Inflammatory macrophage (primary cell): ENCODE measurements at regions not wholly inside any gene's neighbourhood (a gene's known extent, or its start where the extent isn't known, plus 50 kb on each side); places are given as distances from the start of the nearest gene placed in this dataset.
"Not testable (repeated sequence)": the region's sequence is repeated elsewhere in the genome, so short reads cannot be mapped to it uniquely, and the experiment has no call there.

Experiments
- DNase-seq, 2 donors: peaks; one replicate each; pipeline ENCODE4 v3.0.0-alpha.2; 2020 to 2022

DNA sequence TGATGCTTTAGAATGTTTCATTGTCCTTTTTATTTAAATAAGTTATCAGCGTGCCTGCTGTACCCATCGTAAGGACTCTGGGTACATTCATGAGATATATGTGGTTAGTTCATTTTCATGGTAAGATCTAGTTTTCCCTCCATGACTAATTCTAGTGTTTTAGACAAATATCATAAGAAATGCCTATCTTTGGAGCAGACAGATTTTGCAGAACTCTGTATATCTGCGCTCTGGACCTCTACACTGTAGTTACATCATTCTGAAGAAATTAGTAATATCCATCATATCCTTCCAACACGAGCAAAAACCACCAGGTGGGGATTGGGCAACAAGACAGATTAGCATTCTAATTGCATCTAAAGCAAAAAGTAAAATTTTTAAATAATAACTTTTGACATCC is 499.2 kb downstream of the SETD4 start:
- no peak for DNase-seq

DNA sequence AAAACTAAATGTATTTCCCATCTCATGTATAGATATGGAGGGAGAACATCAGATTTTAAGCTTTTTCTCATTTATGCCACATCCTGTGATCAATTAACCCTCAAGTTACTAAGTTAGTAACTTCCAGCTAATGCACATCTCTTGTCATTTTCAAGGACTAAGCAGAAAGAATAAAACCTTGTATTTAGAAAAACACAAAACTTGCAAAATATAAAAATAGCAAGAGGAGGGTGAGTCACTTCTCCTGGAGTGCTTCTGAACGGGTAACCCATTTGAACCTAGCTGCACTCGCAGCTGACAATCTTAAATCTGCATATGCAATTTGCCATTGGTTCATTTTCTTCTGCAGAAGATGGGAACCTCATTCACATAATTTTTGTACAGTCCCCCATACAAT is 500.5 kb downstream of the SETD4 start:
- no peak for DNase-seq

DNA sequence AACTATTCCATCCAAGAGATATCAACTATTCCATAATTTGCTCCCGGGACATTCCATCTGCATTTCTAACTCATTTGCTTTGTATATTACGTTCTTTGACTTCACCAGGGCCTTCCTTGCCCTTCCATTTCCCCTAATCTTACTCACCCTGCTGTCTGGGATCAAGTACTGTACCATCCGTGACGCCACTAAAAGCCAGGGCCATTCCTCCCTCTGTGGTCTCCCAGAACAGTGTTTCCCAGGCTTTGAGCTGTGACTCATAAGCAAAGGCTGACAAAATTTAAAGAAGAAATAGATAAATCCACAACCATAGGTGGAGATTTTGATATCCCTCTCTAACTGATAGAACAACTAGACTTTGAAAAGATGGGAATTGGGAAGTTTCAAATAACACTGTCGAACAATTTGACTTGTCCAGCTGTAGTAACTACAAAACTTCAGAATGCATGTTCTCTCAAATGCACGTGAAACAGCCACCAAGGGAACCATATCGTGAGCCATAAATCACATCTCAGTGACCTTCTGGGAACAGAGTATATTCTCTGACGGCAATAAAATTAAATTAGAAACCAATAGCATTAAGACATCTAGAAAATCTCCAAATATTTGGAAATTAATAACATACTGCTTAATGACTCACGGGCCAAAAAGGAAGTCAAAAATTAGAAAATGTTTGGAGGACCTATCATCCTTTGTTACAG is 501.0 kb downstream of the SETD4 start:
- no peak for DNase-seq

DNA sequence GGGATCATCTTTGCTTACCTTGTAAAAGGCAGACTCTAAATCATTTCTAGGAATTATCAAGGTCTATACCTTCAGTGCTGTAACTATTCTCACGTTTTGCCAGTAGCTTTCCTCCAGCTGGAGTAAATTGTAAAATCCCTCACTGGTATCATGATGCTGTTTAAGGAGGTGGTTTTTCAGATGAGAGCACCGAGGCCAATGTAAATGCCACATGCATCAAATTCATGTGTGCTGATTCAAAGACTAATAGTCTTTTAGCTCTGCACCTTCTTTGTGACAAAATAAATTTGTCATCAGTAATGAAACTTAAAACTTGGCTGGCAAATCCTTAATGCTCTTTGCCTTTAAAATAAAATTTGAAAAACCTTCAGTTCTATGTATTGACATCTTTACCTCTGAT is 503.8 kb downstream of the SETD4 start:
- no peak for DNase-seq

DNA sequence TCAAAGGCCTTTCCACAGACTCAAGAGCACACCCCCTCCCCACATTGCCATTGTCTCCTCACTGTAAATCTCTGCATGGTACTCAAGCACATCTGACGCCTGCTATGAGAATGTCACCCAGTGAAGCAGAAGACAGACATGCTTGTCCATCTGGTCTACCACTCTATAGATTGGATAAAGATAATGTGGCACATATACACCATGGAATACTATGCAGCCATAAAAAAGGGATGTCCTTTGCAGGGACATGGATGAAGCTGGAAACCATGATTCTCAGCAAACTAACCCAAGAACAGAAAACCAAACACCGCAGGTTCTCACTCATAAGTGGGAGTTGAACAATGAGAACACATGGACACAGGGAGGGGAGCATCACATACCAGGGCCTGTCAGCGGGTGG is 503.4 kb upstream of the RUNX1 start:
- DNase-seq, result not testable (repeated sequence)

DNA sequence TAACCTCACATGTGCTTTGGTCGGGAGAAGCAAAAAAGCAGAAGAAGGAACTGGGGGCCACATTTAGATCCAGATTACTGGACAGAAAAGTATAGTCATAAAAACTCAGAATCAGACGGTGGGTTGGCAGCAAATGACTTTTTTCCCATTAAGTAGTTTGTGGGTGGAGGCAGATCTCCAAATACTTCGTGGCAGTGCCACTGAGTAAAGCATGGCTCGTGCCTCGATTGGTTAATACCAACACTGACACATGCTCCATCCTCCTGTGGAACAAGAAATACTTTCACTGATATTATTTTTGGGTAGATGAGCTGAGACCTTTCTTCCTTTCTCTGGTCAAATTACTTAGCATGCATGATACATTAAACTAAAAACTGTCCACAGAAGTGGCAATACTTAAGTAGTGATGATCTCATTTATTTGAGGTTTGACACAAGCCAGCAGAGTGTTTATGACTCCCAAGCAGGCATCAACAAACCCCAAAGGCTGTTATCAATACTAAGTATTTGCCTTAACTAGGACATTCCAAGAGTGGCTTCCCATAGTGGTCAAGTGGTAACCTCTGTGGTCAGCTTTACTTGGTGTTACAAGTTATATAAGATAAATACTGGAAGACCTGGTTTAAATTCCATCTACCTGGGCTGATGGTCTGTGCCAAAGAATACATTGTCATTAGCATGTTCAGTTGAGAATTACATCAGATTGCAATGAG is 500.0 kb upstream of the RUNX1 start:
- DNase-seq, result no peak

DNA sequence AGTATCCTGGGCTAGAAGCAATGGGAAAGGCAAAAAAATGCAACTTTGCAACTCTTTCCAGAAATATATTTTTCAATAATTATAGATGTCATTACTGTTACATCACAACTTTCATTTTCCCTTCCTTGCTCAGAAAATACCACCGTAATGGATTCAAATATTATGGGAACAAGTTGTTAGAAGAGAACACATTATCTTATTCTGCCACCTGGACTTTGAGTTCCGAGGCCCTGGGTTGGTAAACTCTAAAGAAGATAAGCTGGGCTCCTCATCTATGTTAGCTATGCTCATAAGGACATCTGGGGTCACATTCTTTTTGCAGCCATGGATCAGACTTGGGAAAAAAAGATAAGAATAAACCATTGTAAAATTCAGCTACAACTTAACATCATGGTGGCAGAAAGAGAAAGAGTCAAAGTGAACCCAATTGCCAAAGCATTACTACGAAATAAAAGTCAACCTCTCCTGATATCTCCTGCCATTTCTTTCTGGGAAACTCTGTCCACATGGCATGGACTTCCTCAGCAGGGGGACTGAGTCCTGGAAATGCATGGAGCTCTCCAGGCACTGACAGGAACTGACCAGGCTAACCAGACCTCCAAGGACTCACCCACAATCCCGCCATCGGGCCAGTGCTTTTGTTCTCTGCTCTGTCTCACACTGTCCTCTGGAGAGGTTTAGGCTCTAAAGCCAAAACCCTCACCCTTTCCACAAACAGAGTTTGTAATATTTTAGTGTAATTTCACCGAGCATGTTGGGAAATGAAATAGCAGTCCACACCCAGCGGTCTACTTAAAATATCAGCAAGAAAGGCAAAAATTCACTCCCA is 499.1 kb upstream of the RUNX1 start:
- no peak for DNase-seq

DNA sequence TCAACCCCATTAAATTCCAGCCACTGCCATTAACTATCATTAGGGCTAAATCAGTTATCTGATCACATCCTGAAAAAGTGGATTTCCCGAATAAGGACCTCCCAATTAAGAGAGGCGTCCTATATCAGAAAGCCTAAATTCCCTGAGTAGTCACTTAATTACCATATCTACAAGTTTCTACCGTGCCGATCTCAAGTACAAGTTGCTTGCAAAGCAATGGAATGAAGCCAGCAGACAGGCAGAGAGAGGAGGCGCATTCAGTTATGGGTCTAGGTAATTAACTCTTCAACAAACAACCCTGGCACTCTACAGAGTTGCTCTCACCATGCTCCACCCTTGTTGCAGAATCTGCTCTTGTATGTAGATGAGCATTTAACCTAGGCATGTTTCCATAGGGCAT is 494.6 kb upstream of the RUNX1 start:
- DNase-seq, result no peak

DNA sequence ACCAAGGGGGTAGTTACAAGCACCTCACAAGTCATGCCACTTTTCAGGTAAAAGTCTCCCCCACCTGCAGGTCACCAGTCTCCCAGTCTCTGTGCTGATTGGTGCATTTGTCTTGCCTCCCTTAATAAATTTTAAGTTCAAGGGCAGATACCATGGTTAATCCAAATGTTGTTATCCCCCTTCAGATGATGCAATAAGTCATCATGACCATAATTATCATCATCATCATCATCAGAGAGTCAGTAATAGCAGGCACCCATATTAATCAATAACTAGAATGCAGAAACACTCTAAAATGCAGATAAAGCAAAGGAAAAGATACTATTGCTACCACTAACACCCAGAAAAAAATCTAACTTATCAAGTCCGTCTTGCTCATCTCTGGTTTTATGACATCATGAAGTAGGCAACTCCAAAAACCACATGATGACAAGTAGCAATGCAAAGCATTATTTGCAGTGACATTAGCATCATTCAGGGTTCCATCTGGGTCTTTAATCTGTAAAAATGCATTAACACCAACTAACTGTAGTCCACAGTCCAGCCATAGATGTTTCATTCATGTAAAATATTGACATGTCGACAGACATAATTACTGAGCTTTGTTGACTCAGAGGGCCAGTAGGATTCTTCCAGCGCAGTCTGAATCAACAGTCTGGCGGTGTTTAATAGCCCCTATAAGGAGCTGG is 492.0 kb upstream of the RUNX1 start:
- no peak for DNase-seq

DNA sequence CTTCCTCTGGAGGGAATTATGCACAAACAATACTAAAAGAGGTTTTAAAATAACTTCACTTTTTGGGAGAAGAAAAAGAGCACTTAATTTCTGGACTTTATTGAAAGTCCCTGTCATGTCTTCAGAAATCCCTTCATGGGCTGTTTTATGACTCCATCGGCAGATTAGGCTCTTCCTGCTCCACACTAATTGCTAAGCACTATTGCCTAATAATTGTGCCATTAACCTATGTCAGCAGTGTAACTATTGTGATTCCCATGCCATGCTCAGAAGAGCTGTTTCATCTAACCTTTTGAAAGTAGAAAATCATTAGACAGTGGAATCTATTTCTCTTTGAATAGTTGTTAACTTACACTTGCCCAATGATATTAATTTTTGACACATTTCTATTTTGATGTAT is 489.3 kb upstream of the RUNX1 start:
- no peak for DNase-seq

DNA sequence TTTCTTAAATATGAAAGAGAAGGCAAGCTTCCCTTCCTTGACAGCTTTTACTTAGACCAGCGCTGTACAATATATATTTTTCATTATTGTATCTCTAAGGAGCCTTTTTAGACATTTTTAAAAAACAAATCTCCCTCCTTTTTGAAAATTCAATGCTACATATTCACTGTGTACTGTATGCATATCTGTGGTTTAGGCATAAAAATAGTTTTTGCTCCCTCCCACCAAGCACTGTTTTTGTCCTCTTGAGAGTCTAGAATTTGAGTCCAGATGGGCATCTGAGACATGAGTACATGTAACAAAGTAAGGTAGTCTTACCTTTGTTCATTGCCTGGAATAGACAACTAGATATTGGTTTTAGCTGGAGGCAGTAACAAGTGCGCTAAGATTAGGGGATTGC is 488.5 kb upstream of the RUNX1 start:
- no peak for DNase-seq

DNA sequence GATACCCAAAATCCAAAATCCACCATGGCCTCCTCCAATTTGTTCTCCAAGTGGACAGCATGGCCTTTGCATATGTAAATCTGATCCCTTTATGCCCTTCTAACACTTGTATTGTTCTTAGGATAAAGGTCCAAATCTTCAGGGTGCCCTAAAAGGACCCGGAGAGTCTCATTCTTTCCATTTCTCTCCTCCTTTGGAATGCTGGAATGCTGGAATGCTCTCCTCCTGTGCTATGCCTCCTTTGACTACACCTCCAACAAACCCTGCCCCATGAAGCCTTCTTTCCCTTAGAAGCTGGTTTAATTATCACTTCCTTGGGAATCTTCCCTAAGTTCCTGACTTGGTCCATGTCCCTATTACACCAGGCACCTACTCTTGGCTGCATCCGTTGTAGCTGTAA is 484.8 kb upstream of the RUNX1 start:
- no peak for DNase-seq

DNA sequence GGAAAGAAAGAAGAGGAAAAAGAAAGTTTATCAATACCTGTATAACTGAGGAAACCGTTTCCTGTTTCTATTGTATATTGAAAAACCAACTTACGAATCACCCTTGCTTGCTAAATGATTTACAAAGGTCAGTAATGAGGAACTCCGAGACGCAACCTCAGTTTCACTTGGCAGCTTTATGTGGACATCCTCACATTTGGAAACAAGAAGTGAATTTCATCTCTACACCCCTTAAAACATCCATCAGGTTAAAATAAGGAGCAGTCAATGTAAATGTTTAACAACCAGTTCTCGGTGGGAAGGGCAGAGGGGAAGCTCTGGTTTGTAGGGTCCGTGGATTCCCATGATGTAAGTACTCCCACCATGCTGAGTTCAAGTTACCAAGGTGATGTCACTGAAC is 481.7 kb upstream of the RUNX1 start:
- DNase-seq, result peak; percentile 79 to 87

DNA sequence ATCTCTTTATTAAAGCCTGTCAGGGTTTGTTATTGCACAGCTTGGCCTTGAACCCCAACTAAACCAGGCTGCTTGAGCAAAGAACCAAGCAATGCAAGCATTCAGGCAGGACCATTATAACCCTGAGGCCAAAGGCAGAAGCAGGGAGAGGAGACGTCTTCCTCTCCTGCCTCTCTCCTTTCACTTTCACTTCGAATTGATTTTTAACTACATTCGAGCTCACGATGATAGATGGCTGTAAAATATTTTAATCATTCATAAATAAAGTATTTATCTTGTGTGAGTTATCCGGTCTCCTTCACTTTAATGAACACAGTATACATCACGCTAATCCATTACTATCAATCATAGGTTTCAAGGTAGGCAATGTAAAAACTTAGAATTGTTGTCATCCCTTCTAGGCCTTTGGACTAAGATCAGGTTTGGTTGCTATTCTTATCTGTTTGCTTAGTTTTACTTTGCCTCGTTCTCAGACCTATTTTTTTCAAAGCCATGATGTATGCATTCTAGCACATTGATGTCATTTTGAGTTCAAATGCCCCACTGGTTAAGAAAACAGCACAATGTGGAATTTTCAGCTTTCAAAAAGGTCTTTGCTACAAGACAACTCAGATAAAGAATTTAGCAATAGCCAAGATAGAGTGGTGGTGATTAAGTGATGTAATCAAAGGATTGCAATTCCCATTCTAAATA is 480.2 kb upstream of the RUNX1 start:
- peak; percentile 13 to 14 for DNase-seq

DNA sequence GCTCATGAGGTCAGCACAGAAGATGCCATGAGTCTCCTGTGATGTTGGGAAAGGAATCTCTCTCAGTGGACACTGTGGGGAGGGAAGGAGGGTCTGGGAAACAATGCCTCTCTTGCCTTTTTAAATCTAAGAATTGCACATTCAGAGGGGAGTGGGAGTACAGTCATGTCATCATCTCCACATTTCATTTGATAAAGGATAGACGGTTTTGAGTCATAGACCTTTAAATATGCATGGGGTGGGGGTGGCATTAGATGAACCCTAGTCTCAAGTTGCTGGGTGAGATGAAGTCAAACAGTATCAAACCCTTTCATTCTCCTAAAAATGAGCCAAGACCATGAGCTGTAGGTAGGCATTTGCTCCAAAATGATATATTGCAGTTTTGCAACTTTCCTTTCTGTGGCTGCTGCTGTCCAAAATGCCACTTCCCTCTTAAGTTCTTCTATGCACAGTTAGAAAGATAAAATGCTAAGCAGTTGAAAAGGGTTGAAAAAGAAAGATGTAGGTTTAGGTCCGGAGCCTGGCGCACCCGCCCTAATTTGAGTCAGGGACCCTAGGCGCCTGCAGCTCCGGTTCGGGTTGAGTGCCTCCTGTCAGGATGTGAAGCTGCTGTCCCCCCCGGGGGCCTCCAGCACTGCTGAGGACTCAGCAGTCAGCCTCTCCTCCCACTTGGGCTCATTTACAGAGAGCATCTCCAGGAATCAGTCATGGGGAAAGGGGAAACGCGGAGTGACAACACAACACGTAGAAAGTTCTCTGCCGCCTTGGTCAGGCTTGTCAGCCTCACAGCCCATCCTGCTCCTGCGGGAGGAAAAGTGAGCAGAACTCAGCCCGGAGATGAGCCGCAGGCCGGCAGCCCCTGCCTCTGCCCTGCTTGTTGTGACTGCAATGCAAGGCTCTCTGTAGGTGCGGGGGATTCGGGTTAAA is 479.3 kb upstream of the RUNX1 start:
- DNase-seq, result peak; percentile 58 to 71

DNA sequence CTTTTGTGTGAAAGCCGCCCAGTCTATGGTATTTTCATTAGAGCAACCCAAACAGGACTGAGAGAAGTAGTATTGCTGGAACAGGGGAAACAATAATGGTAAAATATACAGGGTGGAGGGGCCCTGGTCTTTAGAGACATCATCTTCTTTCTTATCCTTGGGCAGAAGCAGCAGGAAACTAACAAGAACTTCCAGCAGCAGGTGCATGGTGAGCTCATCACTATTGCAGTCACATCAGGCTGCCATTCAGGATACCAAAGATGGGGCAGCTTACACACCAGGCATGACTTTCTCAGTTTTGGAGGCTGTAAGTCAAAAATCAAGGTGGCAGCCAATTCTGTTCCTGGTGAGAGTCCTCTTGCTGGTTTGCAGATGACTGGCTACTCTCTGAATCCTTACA is 478.3 kb upstream of the RUNX1 start:
- DNase-seq, result no peak

DNA sequence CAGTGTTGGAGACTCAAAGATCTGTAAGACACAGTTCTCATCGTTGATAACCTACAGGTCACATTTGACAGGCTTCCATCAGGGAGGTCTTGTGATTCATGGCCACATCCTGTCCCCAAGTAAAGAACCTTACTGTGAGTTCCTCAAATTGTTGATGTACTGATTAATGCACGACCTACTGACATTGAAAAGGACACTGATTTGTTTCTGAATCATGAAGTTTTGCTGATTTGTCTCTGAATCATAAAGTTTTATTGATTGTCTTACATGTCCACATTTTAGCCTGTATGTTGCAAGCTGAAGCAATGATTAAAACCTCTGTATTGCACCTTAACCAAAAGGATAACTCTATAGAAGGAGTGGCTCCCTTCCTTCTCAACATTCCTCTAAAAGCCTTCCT is 476.3 kb upstream of the RUNX1 start:
- peak; percentile 28 to 44 for DNase-seq

DNA sequence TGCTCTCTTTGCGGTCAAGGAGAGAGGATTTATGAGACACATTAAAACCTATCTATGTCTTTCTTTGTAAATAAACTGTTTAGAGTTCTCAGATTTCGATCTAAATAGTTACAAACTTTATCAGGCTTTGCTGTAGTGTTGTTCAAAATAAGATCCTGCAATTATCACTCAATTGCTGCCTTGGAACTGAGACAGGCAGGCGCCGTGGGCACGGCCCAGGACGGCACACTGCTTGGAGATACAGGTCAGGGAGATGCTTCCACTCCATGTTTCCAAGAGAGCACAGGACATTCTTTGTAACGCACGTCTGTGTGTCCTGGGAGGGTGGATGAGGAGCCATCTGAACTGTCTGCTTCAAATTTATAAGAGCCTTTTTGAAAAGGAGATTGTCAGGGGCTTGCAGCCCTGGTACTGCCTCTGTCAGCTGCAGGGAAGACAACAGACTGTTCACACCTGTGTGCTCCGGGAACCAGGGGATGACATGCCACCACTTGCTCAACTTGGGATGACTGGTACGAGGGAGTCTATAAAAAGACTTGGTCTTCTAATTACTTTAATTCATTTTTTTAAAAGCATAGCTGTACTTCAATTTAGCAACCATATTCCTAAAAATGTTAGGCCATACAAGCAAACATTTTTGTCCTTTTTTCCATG is 472.9 kb upstream of the RUNX1 start:
- DNase-seq, result no peak

DNA sequence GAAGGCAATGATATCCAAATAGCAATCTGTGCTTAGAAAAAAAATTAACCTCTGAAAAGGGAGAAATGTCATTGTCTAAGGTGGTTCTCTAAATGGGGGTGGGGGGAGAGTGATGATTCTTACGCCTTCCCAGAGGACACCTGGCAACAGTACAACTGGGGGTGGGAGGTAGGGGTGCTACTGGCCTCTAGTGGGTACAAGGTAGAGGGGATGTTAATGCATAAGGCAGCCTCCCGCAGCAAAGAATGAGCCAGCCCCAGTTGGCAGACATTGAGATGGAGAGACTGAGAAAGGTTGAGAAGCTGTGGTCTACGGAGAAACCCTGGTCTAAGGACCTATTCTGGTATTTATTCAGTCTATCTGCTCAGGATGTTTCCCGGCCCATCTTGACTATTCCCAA is 472.2 kb upstream of the RUNX1 start:
- DNase-seq, result no peak

DNA sequence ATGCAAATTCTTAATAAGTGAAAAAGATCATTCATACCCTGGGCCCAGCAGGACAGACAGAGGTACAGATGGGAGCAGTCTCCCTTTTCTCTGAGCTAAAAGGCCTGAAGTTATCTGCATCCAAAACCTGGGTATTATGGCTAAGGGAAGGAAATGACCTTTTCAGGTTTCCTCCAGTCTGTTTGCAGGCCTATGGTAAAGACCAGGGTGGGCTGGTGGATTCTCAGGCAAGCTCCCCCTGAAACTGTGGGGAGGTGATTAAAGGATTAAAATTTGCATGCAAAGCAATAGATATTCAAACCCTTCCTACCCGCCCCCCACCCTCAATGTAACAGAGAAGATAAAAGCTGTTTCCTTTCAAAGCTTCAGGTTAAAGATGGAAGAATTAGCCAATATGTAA is 471.8 kb upstream of the RUNX1 start:
- DNase-seq, result no peak

DNA sequence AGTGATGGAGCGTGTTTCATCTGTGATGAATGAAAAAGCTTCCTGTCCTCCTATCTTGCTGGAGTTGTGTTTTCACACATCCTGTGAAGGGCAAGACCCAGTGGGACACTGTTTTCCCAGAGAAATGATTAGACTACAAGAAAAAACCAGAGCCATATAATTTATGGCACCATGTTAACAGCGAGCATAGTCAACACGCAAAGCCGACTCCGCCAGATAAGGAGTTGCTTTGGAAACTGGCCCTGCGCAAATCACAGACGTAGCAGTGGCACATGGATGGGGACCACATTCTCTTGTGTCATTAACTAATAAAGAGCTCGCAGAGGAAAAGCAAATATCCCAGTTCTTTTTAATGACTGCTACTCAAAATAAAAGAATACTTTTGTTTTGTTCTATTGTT is 471.2 kb upstream of the RUNX1 start:
- DNase-seq, result no peak
